Left renal cortex interstitium (tissue), 4 donors: ENCODE measurements at regions not wholly inside any gene's neighbourhood (a gene's known extent, or its start where the extent isn't known, plus 50 kb on each side); places are given as distances from the start of the nearest gene placed in this dataset.
A peak's percentile ranks its signal among the peaks of the same experiment; 100 is the strongest.

ENCODE experiments used
- DNase-seq, 4 donors: peaks; one replicate each; pipeline ENCODE4 v3.0.0-alpha.2; 2013; ENCODE audit warnings: low read depth in 4 of 4, low spot score in 2 of 4, missing footprints in 1 of 4

- no peak for DNase-seq
Measured at GRCh38 chr6:1201547-1202200, 110.2 kb upstream of the FOXQ1 start.

DNA sequence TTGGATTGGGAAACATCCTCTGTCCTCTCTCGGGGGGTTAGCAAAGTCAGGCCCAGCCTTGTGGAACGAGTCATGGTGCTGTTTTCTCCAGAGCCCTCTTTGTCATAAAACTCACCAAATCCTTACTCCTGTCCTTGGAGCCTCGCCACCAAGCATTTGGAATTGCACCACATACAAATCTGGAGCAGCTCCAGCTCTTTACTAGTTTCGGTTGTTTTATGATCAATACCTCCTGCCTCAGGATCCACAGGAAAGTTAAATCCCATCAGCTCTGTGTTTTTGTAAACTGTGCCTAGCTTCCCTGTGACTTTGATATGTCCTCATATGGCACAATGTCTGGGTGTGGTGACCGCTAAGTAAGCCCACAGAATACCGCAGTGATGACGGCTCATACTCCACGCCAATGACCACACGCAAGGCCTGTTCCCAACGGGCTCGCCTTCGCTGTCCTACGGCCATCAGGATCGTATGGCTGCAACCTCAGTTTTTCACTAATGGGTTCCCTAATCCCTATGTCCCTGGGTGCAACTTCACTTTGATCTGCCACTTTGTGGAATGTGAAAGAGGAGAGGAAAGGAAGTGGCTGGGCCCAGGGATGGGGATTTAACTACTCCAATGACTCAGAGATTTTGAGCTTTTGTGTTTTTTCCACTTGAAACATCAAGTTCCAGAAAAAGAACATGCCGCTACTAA lies 111.3 kb upstream of the FOXQ1 start:
- no peak for DNase-seq

DNA sequence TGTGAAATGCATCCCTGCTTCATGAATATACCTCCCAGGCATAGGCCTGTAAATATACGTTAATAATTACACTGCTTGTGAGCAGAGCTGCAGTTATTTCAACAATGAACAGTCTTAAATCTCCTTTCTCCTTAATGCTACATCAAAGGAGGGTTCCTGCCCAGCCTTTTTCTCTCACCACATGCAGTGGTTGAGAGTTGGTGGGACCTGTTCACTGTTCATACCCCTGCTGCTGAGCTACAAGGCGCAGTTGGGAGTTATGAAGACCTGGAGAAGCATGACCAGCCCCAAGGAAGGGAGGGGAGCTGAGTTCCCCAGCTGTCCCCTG lies 111.9 kb upstream of the FOXQ1 start:
- no peak for DNase-seq

DNA sequence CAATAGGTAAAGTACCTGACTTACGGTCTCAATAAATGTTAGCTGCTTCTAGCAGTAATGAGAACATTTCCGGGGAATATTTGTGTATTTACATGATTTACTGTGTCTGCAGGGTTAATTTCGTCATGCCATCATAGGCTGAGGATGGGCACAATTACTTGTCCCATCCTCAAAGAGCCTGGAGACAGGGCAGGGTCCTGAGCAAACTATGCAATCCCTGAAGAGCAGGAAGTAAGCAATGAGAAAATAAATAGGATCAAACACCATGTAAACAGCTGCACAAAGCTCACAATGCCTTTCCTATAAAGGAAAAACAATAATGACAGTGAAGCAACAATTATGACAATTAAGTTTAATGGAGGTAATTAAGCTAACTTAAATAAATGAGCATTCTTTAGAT lies 114.6 kb upstream of the FOXQ1 start:
- no peak for DNase-seq

DNA sequence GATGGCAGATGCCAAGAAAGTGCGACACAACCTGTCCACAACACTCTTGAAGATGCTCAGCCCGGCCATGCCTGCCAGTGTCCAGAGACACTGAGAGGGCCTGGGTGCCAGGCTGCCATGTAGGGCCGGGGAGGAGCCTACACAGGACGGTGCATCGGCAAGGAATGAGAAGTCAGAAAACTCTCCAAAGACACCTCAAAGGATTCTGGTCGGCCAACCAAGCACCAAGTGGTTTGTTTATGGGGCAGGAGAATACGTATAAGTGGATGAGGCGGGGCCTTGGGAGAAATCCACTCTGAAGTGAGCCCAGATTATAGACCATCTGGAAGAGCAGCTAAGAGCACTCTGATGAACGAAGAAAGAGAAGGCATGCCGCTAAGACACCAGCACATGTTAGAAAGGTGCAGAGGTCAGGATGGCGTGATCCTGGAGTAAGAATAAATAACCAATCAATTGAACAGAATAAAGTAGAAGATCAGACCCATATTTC lies 120.7 kb upstream of the FOXQ1 start:
- no peak for DNase-seq

DNA sequence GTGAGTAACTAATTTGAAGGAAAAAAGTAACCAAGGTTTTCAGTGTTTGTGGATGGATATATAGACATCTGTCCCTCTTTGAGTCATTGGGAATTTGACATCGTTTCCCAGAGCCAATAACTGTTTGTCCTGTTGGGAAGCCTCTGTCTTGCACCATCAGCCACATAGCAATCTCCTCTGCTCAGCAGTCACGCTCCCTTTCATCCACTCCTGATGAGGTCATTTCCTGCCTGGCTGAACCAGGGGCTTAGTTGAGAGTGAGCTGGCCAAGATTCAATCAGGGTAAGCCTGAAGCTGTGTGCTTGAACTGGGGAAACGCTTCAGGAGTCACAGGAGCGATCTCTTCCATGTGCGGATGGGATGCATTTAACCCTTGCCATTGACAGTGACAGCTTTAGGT lies 121.5 kb upstream of the FOXQ1 start:
- DNase-seq = peak in 3 of 4 donors; percentile 41 to 73 (median 59)

DNA sequence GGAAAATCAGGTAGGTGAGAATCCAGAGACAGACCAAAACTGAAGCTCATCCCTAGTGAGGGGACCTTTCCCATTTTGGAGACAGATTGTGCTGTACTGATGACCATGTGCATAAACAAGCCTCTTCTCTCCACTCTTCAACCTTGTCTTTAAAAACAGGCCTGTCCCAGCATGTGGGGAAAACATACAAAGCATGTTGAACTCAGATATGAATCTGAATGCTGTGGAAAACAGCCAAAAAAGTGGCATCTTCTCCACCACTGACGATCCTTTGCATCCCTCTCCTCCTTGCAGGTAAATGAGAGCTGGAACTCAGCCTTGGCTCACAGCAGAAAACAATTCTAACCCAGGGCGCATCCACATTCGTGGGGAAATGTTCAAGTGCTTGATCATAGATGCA lies 123.7 kb upstream of the FOXQ1 start:
- DNase-seq = no peak

- no peak for DNase-seq
Measured at GRCh38 chr6:1187293-1188131, 124.4 kb upstream of the FOXQ1 start.

DNA sequence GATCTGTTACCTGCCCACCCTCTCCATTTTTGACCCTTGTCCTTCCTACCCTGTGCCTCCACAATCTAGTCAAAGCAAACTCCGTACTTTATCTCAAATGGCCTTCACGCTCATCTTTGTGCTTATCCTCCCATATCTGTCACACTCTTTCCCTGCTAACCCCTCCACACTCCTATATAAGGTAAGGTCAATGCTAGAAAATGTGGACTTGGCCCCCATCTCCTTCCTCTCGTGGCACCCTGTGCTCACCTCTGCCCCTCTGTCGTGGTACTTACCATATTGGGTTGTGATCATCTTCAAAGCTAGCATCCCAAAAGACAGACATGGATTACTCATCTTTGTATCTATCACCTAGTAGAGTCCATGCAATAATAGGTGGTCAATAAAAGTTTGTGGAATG lies 127.6 kb upstream of the FOXQ1 start:
- no peak for DNase-seq

GRCh38 chr6:1182722-1183521 lies 129.0 kb upstream of the FOXQ1 start:
- no peak for DNase-seq

- no peak for DNase-seq
Measured at GRCh38 chr6:1181939-1182605, 129.8 kb upstream of the FOXQ1 start.

GRCh38 chr6:1179571-1180459 lies 132.1 kb upstream of the FOXQ1 start:
- no peak for DNase-seq

DNA sequence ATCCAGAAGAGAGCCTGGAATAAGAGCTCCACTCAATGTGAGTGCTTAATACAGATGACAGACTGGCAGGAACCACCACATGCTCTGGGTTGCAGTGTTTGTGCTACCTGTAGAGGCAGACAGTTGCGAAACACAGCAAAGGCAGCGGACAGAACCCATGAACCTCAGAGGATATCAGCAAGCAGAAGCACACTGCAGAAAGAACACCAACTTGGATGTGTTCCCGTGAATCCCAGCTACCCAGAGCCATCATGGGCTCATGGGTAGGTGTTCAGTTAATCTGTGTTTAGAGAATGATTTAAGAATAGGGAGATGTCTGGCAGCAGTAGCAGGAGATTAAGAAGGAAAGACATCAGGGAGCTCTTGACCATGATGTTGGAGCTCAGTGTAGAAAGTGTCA lies 133.3 kb upstream of the FOXQ1 start:
- DNase-seq = no peak

- peak in 3 of 4 donors; percentile 36 to 46 (median 39) for DNase-seq
Measured at GRCh38 chr6:1176567-1176966, 135.3 kb upstream of the FOXQ1 start.

DNA sequence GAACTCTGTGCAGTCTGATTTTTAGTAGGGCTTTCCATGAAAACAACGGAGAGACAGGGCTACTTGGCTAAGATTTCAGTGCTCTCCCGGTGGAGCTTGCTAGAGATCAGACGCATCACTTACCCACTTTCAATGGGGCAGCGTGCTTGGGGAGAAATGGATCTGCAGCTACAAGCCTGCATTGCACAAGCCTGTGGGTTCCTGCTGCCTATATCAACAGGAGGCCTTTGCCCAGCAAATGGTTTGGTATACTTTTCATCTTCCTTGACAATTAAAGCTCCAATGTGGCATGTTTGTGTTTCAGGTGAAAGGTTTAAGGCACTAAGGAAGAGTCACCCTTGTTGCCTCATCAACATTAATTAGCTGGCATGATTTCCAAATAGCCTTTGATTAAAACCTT lies 136.0 kb upstream of the FOXQ1 start:
- no peak for DNase-seq

GRCh38 chr6:1170794-1171193 lies 141.1 kb upstream of the FOXQ1 start:
- DNase-seq = no peak

- DNase-seq = no peak
Measured at GRCh38 chr6:1164600-1164999, 147.3 kb upstream of the FOXQ1 start.

- no peak for DNase-seq
Measured at GRCh38 chr6:1163501-1163900, 148.4 kb upstream of the FOXQ1 start.
